Neural cell (in vitro differentiated cells): ENCODE measurements at regions not wholly inside any gene's neighbourhood (a gene's known extent, or its start where the extent isn't known, plus 50 kb on each side); places are given as distances from the start of the nearest gene placed in this dataset.

Source experiments
- H2AFZ ChIP-seq: fragments of 200-600, 300-800 bp; sonication (generic), shearing (Covaris generic); 2 replicates; pipeline ENCODE4 v1.6.0; 2014; ENCODE audit warnings: low read depth, mild to moderate bottlenecking, antibody characterized with exemption, low read length, moderate library complexity
- H3F3A ChIP-seq: fragments of 200-600 bp; shearing (Covaris generic); 2 replicates; pipeline ENCODE4 v1.6.1; 2016; ENCODE audit warnings: mild to moderate bottlenecking, moderate library complexity, mixed read lengths, antibody characterized with exemption, low read length; ENCODE audit not compliant: insufficient read depth, poor library complexity, severe bottlenecking
- H3K27ac ChIP-seq: fragments of 200-600, 300-800 bp; sonication (generic), shearing (Covaris generic); 2 replicates; pipeline ENCODE4 v1.5.1; 2014; ENCODE audit warnings: mild to moderate bottlenecking, low read length, moderate library complexity
- H3K27me3 ChIP-seq: fragments of 300-800, 200-600 bp; sonication (generic), shearing (Covaris generic); 2 replicates; pipeline ENCODE4 v1.6.0; 2014; ENCODE audit warnings: mild to moderate bottlenecking, low read depth, low read length, moderate library complexity; ENCODE audit not compliant: insufficient read depth
- H3K36me3 ChIP-seq: fragments of 300-800, 200-600 bp; sonication (generic), shearing (Covaris generic); 2 replicates; pipeline ENCODE4 v1.5.1; 2014; ENCODE audit warnings: mild to moderate bottlenecking, antibody characterized with exemption, low read length, moderate library complexity; ENCODE audit not compliant: insufficient read depth
- H3K4me2 ChIP-seq: fragments of 300-800, 200-600 bp; sonication (generic), shearing (Covaris generic); 2 replicates; pipeline ENCODE4 v1.6.0; 2014; ENCODE audit warnings: mild to moderate bottlenecking, low read length
- H3K4me3 ChIP-seq: fragments of 300-800, 200-600 bp; sonication (generic), shearing (Covaris generic); 2 replicates; pipeline ENCODE4 v1.5.1; 2014; ENCODE audit warnings: mild to moderate bottlenecking, low read length, moderate library complexity
- H3K79me2 ChIP-seq: fragments of 200-600 bp; shearing (Covaris generic); replicated peaks from 2 replicates; pipeline ENCODE4 v1.6.0; 2014; ENCODE audit warnings: mild to moderate bottlenecking, low read length, moderate library complexity; ENCODE audit not compliant: insufficient read depth
- H3K9ac ChIP-seq: fragments of 300-800, 200-600 bp; sonication (generic), shearing (Covaris generic); 2 replicates; pipeline ENCODE4 v1.6.1; 2016; ENCODE audit warnings: mild to moderate bottlenecking, low read length, mixed read lengths
- H3K9me2 ChIP-seq: fragments of 200-600 bp; shearing (Covaris generic); 2 replicates; pipeline ENCODE4 v1.6.1; 2016; ENCODE audit warnings: mild to moderate bottlenecking, low read length, mixed read lengths; ENCODE audit not compliant: insufficient read depth
- H3K9me3 ChIP-seq: fragments of 200-600, 300-800 bp; sonication (generic), shearing (Covaris generic); 2 replicates; pipeline ENCODE4 v1.6.1; 2016; ENCODE audit warnings: mild to moderate bottlenecking, mixed run types, low read length, moderate library complexity, mixed read lengths
- H4K20me1 ChIP-seq: fragments of 200-600 bp; shearing (Covaris generic); 2 replicates; pipeline ENCODE4 v1.6.1; 2016; ENCODE audit warnings: mild to moderate bottlenecking, mixed run types; ENCODE audit not compliant: insufficient read depth
- EP300 ChIP-seq: fragments of 450-650 bp; conservative IDR thresholded peaks from 2 replicates; pipeline ENCODE4 v1.6.1; 2014; ENCODE audit warnings: antibody characterized with exemption, mild to moderate bottlenecking, moderate library complexity; ENCODE audit not compliant: poor library complexity, severe bottlenecking
- EZH2 ChIP-seq: fragments of 200-600, 300-800 bp; shearing (Covaris generic), sonication (generic); IDR thresholded peaks from 2 replicates; pipeline ENCODE4 v1.6.1; 2014; ENCODE audit warnings: antibody characterized with exemption, low read length, borderline replicate concordance, mild to moderate bottlenecking; ENCODE audit not compliant: insufficient read depth, poor library complexity, severe bottlenecking
- MXI1 ChIP-seq: fragments of 450-650 bp; conservative IDR thresholded peaks from 2 replicates; pipeline ENCODE4 v1.6.1; 2014; ENCODE audit warnings: antibody characterized with exemption, mild to moderate bottlenecking; ENCODE audit not compliant: poor library complexity, severe bottlenecking
- POLR2AphosphoS5 ChIP-seq: IDR thresholded peaks from 2 replicates; pipeline ENCODE4 v1.6.1; 2012
- RAD21 ChIP-seq: fragments of 450-650 bp; conservative IDR thresholded peaks from 2 replicates; pipeline ENCODE4 v1.6.1; 2014; ENCODE audit warnings: antibody characterized with exemption, mild to moderate bottlenecking, moderate library complexity
- SMC3 ChIP-seq: fragments of 450-650 bp; conservative IDR thresholded peaks from 2 replicates; pipeline ENCODE4 v1.6.1; 2014; ENCODE audit warnings: antibody characterized with exemption, mild to moderate bottlenecking, moderate library complexity; ENCODE audit not compliant: poor library complexity
- TAF1 ChIP-seq: IDR thresholded peaks from 2 replicates; pipeline ENCODE4 v1.6.1; 2012; ENCODE audit warnings: low read depth
- TF ChIP-seq, protein P1 (sequence below): fragments of 450-650 bp; IDR thresholded peaks from 2 replicates; pipeline ENCODE4 v1.5.1; 2014; ENCODE audit warnings: antibody characterized with exemption, mild to moderate bottlenecking, moderate library complexity; ENCODE audit not compliant: poor library complexity, severe bottlenecking
- TF ChIP-seq, protein P2 (sequence below): IDR thresholded peaks from 2 replicates; pipeline ENCODE4 v1.6.1; 2012; ENCODE audit warnings: borderline replicate concordance

DNA sequence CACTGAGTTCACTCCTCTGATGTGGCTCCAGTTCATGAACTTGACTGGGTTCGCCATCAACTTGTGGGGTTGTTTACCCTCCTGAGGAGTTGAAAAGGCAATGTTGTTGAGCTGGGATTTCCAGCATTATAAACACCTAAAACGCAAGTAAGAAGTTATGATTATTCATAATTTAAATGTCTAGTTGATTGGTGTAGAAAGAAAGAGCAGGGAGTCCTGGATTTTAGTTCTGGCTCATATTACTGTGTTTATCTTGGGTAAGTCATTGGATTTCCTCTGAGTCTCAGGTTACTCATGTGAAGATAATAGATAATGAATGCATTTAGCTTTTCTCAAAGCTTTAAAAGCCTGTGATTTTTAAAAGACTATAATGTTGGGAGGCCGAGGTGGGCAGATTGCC is 438.0 kb upstream of the CDH20 start:
- no peak overlapping the region for H3K4me2 ChIP-seq
- H3K79me2 ChIP-seq: no peaks in the 10 kb centered on the region
- no peaks in the 10 kb centered on the region for H3K36me3 ChIP-seq
- no peak overlapping the region for H3K9ac ChIP-seq
- no peak overlapping the region for H3K4me3 ChIP-seq
- no peaks in the 10 kb centered on the region for H3K27me3 ChIP-seq
- H2AFZ ChIP-seq: no peak overlapping the region
- no peak for TF ChIP-seq POLR2AphosphoS5
- TF ChIP-seq, protein P1, sequence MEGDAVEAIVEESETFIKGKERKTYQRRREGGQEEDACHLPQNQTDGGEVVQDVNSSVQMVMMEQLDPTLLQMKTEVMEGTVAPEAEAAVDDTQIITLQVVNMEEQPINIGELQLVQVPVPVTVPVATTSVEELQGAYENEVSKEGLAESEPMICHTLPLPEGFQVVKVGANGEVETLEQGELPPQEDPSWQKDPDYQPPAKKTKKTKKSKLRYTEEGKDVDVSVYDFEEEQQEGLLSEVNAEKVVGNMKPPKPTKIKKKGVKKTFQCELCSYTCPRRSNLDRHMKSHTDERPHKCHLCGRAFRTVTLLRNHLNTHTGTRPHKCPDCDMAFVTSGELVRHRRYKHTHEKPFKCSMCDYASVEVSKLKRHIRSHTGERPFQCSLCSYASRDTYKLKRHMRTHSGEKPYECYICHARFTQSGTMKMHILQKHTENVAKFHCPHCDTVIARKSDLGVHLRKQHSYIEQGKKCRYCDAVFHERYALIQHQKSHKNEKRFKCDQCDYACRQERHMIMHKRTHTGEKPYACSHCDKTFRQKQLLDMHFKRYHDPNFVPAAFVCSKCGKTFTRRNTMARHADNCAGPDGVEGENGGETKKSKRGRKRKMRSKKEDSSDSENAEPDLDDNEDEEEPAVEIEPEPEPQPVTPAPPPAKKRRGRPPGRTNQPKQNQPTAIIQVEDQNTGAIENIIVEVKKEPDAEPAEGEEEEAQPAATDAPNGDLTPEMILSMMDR: no peak
- no peak for TF ChIP-seq SMC3
- TF ChIP-seq EP300: no peak
- TF ChIP-seq RAD21: no peak
- no peak for TF ChIP-seq MXI1
- TF ChIP-seq TAF1: no peak
- no peak for TF ChIP-seq EZH2
- TF ChIP-seq, protein P2, sequence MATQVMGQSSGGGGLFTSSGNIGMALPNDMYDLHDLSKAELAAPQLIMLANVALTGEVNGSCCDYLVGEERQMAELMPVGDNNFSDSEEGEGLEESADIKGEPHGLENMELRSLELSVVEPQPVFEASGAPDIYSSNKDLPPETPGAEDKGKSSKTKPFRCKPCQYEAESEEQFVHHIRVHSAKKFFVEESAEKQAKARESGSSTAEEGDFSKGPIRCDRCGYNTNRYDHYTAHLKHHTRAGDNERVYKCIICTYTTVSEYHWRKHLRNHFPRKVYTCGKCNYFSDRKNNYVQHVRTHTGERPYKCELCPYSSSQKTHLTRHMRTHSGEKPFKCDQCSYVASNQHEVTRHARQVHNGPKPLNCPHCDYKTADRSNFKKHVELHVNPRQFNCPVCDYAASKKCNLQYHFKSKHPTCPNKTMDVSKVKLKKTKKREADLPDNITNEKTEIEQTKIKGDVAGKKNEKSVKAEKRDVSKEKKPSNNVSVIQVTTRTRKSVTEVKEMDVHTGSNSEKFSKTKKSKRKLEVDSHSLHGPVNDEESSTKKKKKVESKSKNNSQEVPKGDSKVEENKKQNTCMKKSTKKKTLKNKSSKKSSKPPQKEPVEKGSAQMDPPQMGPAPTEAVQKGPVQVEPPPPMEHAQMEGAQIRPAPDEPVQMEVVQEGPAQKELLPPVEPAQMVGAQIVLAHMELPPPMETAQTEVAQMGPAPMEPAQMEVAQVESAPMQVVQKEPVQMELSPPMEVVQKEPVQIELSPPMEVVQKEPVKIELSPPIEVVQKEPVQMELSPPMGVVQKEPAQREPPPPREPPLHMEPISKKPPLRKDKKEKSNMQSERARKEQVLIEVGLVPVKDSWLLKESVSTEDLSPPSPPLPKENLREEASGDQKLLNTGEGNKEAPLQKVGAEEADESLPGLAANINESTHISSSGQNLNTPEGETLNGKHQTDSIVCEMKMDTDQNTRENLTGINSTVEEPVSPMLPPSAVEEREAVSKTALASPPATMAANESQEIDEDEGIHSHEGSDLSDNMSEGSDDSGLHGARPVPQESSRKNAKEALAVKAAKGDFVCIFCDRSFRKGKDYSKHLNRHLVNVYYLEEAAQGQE: no peak
- H4K20me1 ChIP-seq: no peaks in the 10 kb centered on the region
- no peaks in the 10 kb centered on the region for H3F3A ChIP-seq
- no peaks in the 10 kb centered on the region for H3K9me3 ChIP-seq
- no peaks in the 10 kb centered on the region for H3K9me2 ChIP-seq
- H3K27ac ChIP-seq: no peak overlapping the region

DNA sequence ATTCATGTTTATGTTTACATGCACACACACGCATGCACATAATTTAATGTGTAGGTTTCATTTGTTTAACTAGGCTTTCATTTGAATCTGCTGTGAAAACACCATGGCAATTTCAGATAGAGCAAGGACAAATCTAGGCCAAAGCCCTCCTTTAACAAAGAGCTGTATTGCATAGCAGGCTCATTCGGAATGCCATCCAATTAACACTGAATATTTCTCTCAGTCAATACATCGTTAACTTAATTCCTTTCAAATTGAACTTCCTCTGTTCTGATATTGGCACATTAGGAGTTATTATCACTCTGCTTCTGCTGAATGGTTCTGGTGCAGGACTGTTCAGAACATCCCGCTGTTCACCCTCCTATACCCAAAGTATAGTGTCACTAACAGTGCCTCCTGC is 435.1 kb upstream of the CDH20 start:
- H3K9me3 ChIP-seq: no peaks in the 10 kb centered on the region
- TF ChIP-seq MXI1 (no peak), POLR2AphosphoS5 (no peak), RAD21 (no peak), TAF1 (no peak)
- TF ChIP-seq, protein P2: no peak

More for the DNA sequence above, 435.1 kb upstream of the CDH20 start:
- Histone ChIP-seq H3K9ac (no peak overlapping the region), H3K79me2 (no peaks in the 10 kb centered on the region), H3K4me2 (no peak overlapping the region), H3F3A (no peaks in the 10 kb centered on the region), H3K27ac (no peak overlapping the region), H3K36me3 (no peaks in the 10 kb centered on the region), H2AFZ (no peak overlapping the region), H3K27me3 (no peaks in the 10 kb centered on the region), H3K9me2 (no peaks in the 10 kb centered on the region), H4K20me1 (no peaks in the 10 kb centered on the region), H3K4me3 (no peak overlapping the region)
